Fibroblast of lung (primary cell): ENCODE measurements at regions not wholly inside any gene's neighbourhood (a gene's known extent, or its start where the extent isn't known, plus 50 kb on each side); places are given as distances from the start of the nearest gene placed in this dataset.

Experiments
- CTCF ChIP-seq, 2 donors: IDR thresholded peaks in 1 of 2; conservative IDR thresholded peaks in 1 of 2; 1 replicate in 1 of 2; 2 replicates in 1 of 2; pipeline ENCODE4 v1.5.1; 2011 to 2012; ENCODE audit warnings: low read length in 2 of 2, control low read depth in 1 of 2, inconsistent platforms in 1 of 2, low read depth in 1 of 2, mild to moderate bottlenecking in 1 of 2
- EZH2 ChIP-seq: IDR thresholded peaks from 2 replicates; pipeline ENCODE4 v1.5.1; 2012; ENCODE audit warnings: low read length, control low read depth, mild to moderate bottlenecking; ENCODE audit errors: missing control alignments

DNA sequence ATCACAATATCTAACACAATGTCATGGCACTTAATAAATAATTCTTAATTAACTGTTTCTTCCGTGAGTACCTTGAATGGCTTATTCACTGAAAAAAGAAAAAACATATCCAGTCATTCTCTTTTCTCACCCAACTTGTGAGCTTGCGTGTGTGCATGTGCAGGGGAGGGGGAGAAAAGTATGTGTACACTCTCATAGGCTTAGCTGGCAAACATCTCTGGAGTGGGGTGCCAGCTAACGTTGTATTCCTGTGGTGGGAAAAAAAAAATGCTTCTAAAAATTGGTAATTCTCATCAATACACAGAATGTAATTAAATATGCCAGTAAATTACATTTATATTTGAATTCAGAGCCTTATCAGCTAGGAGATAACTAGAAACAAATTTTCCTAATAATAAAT, 291.9 kb upstream of the NOX3 start:
- TF ChIP-seq CTCF (conservative IDR thresholded peaks at IDR 0.05 in 1 of 2, IDR thresholded peaks at IDR 0.05 in 1 of 2; ENCODE audit: low read depth in 1 of 2, low read length in 2 of 2) (no peak), EZH2 (no peak)
